Superior temporal gyrus (tissue), 1 donor: ENCODE measurements at regions not wholly inside any gene's neighbourhood (a gene's known extent, or its start where the extent isn't known, plus 50 kb on each side); places are given as distances from the start of the nearest gene placed in this dataset.

Experiments
- DNase-seq: peaks from one replicate; pipeline ENCODE4 v3.0.0-alpha.2; 2016; ENCODE audit errors: extremely low spot score

GRCh38 chr1:34408011-34408410, 231.3 kb downstream of the C1orf94 start:
- no peak for DNase-seq

- DNase-seq: no peak
Observed at GRCh38 chr1:34409689-34410229, 233.1 kb downstream of the C1orf94 start.

- DNase-seq: peak; percentile 13
Observed at GRCh38 chr1:34412598-34413370, 236.1 kb downstream of the C1orf94 start.

- no peak for DNase-seq
Observed at GRCh38 chr1:34415140-34415539, 238.4 kb downstream of the C1orf94 start.

- DNase-seq: no peak
Observed at GRCh38 chr1:34418166-34418565, 241.5 kb downstream of the C1orf94 start.

- DNase-seq: no peak
Observed at GRCh38 chr1:34419663-34420136, 243.0 kb downstream of the C1orf94 start.

GRCh38 chr1:34425046-34425445, 248.3 kb downstream of the C1orf94 start:
- DNase-seq: no peak

GRCh38 chr1:34425785-34426184, 249.1 kb downstream of the C1orf94 start:
- no peak for DNase-seq

GRCh38 chr1:34426325-34426896, 249.7 kb downstream of the C1orf94 start:
- DNase-seq: no peak

- no peak for DNase-seq
Observed at GRCh38 chr1:34427170-34427569, 250.5 kb downstream of the C1orf94 start.

GRCh38 chr1:34433099-34433498, 256.4 kb downstream of the C1orf94 start:
- no peak for DNase-seq

- no peak for DNase-seq
Observed at GRCh38 chr1:34436836-34437235, 260.1 kb downstream of the C1orf94 start.

GRCh38 chr1:34441259-34442069, 264.8 kb downstream of the C1orf94 start:
- DNase-seq: no peak

- DNase-seq: no peak
Observed at GRCh38 chr1:34444516-34444915, 267.8 kb downstream of the C1orf94 start.

- no peak for DNase-seq
Observed at GRCh38 chr1:34450325-34450724, 273.6 kb downstream of the C1orf94 start.

- DNase-seq: no peak
Observed at GRCh38 chr1:34452451-34452850, 275.7 kb downstream of the C1orf94 start.

- no peak for DNase-seq
Observed at GRCh38 chr1:34455121-34455520, 278.4 kb downstream of the C1orf94 start.

- no peak for DNase-seq
Observed at GRCh38 chr1:34460193-34460592, 283.5 kb downstream of the C1orf94 start.

GRCh38 chr1:34470401-34470800, 284.4 kb upstream of the GJB5 start:
- DNase-seq: no peak

- no peak for DNase-seq
Observed at GRCh38 chr1:34474566-34474965, 280.3 kb upstream of the GJB5 start.

- no peak for DNase-seq
Observed at GRCh38 chr1:34476371-34476770, 278.5 kb upstream of the GJB5 start.

GRCh38 chr1:34477632-34478141, 277.2 kb upstream of the GJB5 start:
- DNase-seq: no peak
